ENCODE measurements at regions not wholly inside any gene's neighbourhood (a gene's known extent, or its start where the extent isn't known, plus 50 kb on each side); places are given as distances from the start of the nearest gene placed in this dataset.

DNA sequence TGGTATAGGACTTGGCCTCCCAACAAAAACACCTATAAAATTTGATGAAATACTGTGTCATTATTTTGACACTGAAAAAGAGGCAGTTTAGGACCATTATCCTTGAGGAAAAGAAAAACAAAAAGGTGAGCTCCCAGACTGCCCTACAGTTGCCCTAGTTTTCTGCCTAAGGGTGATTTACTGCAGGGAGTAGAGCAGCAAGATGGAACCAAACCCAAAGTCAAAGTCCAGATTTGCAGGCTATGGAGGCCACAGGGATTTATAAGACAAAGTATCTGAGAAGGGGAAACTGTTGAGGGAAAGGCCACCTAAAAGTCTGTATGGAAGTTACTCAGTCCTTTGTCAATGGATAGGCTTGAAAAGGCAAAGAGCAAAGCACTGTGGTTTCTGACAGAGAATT is 112.4 kb upstream of the TRPC4 start:
- TF ChIP-seq, protein P1, sequence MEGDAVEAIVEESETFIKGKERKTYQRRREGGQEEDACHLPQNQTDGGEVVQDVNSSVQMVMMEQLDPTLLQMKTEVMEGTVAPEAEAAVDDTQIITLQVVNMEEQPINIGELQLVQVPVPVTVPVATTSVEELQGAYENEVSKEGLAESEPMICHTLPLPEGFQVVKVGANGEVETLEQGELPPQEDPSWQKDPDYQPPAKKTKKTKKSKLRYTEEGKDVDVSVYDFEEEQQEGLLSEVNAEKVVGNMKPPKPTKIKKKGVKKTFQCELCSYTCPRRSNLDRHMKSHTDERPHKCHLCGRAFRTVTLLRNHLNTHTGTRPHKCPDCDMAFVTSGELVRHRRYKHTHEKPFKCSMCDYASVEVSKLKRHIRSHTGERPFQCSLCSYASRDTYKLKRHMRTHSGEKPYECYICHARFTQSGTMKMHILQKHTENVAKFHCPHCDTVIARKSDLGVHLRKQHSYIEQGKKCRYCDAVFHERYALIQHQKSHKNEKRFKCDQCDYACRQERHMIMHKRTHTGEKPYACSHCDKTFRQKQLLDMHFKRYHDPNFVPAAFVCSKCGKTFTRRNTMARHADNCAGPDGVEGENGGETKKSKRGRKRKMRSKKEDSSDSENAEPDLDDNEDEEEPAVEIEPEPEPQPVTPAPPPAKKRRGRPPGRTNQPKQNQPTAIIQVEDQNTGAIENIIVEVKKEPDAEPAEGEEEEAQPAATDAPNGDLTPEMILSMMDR (IDR thresholded peaks at IDR 0.05): no peak
- TF ChIP-seq POLR2A (IDR thresholded peaks at IDR 0.05): no peak
